ENCODE measurements at regions not wholly inside any gene's neighbourhood (a gene's known extent, or its start where the extent isn't known, plus 50 kb on each side); places are given as distances from the start of the nearest gene placed in this dataset.

DNA sequence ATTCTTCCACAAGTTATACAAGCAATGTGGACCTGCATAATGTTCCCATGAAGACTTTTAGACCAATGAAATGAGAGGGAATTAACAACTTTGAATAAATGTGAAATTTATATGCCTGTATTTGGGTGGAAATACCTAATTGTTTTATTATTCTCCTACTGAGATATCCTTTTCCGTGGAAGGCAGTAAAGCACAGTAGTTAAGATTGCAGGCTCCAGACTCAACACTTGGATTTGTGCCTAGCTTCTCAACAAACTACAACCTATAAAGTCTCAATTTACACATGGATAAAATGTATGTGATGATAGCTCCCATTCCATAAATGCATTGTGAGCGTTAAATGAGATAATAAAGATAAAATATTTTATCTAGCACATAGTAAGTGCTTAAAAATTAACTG lies 857.8 kb downstream of the CENPC start:
- Histone ChIP-seq H3K9me2 (no peaks in the 10 kb centered on the region), H3K36me3 (replicated peaks in 1 of 2; ENCODE audit: control insufficient read depth in 1 of 2, insufficient read depth in 2 of 2, low read length in 1 of 2) (no peaks in the 10 kb centered on the region), H3K27ac (ENCODE audit: low read depth in 2 of 2, low read length in 1 of 2) (no peak overlapping the region), H4K20me1 (ENCODE audit: insufficient read depth) (no peaks in the 10 kb centered on the region), H3K9ac (no peak overlapping the region), H3K79me2 (ENCODE audit: insufficient read depth) (no peaks in the 10 kb centered on the region), H3K4me2 (no peak overlapping the region), H3K4me3 (ENCODE audit: low read depth in 2 of 2, low read length in 1 of 2) (no peak overlapping the region), H2AFZ (ENCODE audit: low read depth) (no peak overlapping the region), H3K27me3 (ENCODE audit: insufficient read depth) (no peaks in the 10 kb centered on the region), H3K9me3 (no peaks in the 10 kb centered on the region), H3K4me1 (ENCODE audit: control insufficient read depth in 1 of 2, insufficient read depth in 2 of 2, low read depth in 1 of 2, low read length in 1 of 2) (no peaks in the 10 kb centered on the region), H3F3A (replicated peaks; ENCODE audit: insufficient read depth) (no peaks in the 10 kb centered on the region)
- POLR2A ChIA-PET = no interaction called here
- no peak for TF ChIP-seq GABPA (IDR thresholded peaks at IDR 0.05; ENCODE audit: low read depth)
- TF ChIP-seq, protein P1, sequence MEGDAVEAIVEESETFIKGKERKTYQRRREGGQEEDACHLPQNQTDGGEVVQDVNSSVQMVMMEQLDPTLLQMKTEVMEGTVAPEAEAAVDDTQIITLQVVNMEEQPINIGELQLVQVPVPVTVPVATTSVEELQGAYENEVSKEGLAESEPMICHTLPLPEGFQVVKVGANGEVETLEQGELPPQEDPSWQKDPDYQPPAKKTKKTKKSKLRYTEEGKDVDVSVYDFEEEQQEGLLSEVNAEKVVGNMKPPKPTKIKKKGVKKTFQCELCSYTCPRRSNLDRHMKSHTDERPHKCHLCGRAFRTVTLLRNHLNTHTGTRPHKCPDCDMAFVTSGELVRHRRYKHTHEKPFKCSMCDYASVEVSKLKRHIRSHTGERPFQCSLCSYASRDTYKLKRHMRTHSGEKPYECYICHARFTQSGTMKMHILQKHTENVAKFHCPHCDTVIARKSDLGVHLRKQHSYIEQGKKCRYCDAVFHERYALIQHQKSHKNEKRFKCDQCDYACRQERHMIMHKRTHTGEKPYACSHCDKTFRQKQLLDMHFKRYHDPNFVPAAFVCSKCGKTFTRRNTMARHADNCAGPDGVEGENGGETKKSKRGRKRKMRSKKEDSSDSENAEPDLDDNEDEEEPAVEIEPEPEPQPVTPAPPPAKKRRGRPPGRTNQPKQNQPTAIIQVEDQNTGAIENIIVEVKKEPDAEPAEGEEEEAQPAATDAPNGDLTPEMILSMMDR (IDR thresholded peaks at IDR 0.05) = no peak
- no peak for TF ChIP-seq RAD21 (IDR thresholded peaks at IDR 0.05; ENCODE audit: low read length)
- no peak for TF ChIP-seq RXRA (IDR thresholded peaks at IDR 0.05; ENCODE audit: borderline replicate concordance, low read depth)
- TF ChIP-seq PBX3 (IDR thresholded peaks at IDR 0.05) = no peak
- TF ChIP-seq TCF12 (IDR thresholded peaks at IDR 0.05) = no peak
- no peak for TF ChIP-seq MXI1 (IDR thresholded peaks at IDR 0.05; ENCODE audit: low read depth, low read length)
- TF ChIP-seq FOXM1 (IDR thresholded peaks at IDR 0.05; ENCODE audit: low read depth) = no peak
- TF ChIP-seq, protein P2, sequence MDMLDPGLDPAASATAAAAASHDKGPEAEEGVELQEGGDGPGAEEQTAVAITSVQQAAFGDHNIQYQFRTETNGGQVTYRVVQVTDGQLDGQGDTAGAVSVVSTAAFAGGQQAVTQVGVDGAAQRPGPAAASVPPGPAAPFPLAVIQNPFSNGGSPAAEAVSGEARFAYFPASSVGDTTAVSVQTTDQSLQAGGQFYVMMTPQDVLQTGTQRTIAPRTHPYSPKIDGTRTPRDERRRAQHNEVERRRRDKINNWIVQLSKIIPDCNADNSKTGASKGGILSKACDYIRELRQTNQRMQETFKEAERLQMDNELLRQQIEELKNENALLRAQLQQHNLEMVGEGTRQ (IDR thresholded peaks at IDR 0.05; ENCODE audit: borderline replicate concordance, low read depth, low read length) = no peak
- no peak for TF ChIP-seq ELF1 (IDR thresholded peaks at IDR 0.05)
- WGBS (ENCODE audit: low lambda C conversion rate) = 18% methylated on average over 2 of the region's 2 CpGs
- CTCF ChIA-PET = no interaction called here
- DNase-seq = no peak

DNA sequence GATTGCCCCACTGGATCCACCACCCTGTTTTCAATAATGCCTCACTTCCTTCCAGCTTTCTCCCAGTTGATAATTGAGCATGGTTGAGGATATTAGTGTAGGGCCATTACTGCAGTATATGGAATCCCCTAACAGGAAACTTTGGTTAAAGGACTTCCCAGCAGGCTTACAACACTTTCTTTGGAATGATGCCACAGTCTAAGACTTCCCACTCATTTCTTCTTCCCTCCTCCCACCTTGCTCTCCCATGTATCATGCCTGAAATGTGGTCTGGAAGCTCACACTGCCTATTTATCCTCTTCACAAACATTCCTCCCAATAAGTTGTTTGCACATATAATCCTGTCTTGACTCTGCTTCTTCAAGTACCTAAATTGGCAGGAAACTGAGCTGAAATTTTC lies 863.3 kb downstream of the CENPC start:
- Histone ChIP-seq H3K79me2 (ENCODE audit: insufficient read depth) (no peaks in the 10 kb centered on the region), H3K9me3 (no peaks in the 10 kb centered on the region), H3K4me1 (ENCODE audit: control insufficient read depth in 1 of 2, insufficient read depth in 2 of 2, low read depth in 1 of 2, low read length in 1 of 2) (no peaks in the 10 kb centered on the region), H3K4me2 (no peak overlapping the region), H3F3A (replicated peaks; ENCODE audit: insufficient read depth) (no peaks in the 10 kb centered on the region), H4K20me1 (ENCODE audit: insufficient read depth) (no peaks in the 10 kb centered on the region), H3K9me2 (no peaks in the 10 kb centered on the region), H3K27ac (ENCODE audit: low read depth in 2 of 2, low read length in 1 of 2) (no peak overlapping the region), H3K36me3 (replicated peaks in 1 of 2; ENCODE audit: control insufficient read depth in 1 of 2, insufficient read depth in 2 of 2, low read length in 1 of 2) (no peaks in the 10 kb centered on the region), H3K27me3 (ENCODE audit: insufficient read depth) (no peaks in the 10 kb centered on the region), H3K4me3 (ENCODE audit: low read depth in 2 of 2, low read length in 1 of 2) (no peak overlapping the region), H2AFZ (ENCODE audit: low read depth) (no peak overlapping the region), H3K9ac (no peak overlapping the region)
- DNase-seq = no peak
- TF ChIP-seq TCF12 (IDR thresholded peaks at IDR 0.05) = no peak
- no peak for TF ChIP-seq YY1 (IDR thresholded peaks at IDR 0.05; ENCODE audit: low read depth)
- POLR2A ChIA-PET = no interaction called here
- CTCF ChIA-PET = no interaction called here

Measured in SK-N-SH (cell line).